Neuronal stem cell (in vitro differentiated cells): ENCODE measurements at regions not wholly inside any gene's neighbourhood (a gene's known extent, or its start where the extent isn't known, plus 50 kb on each side); places are given as distances from the start of the nearest gene placed in this dataset.

Source experiments
- DNase-seq: peaks from one replicate; pipeline ENCODE4 v3.0.0-alpha.2; 2013; ENCODE audit warnings: low spot score
- H2AFZ ChIP-seq: one replicate; pipeline ENCODE4 v1.6.1; 2013; ENCODE audit warnings: mild to moderate bottlenecking, low read length, inconsistent platforms
- H2AK5ac ChIP-seq: 2 replicates; pipeline ENCODE4 v1.6.1; 2013; ENCODE audit warnings: low read depth, mild to moderate bottlenecking, inconsistent platforms, low read length, moderate library complexity, mixed read lengths
- H2BK120ac ChIP-seq: 2 replicates; pipeline ENCODE4 v1.6.1; 2013; ENCODE audit warnings: low read depth, mild to moderate bottlenecking, inconsistent platforms, low read length, moderate library complexity, mixed read lengths
- H2BK12ac ChIP-seq: one replicate; pipeline ENCODE4 v1.6.1; 2013; ENCODE audit warnings: low read length, inconsistent platforms
- H2BK15ac ChIP-seq: 2 replicates; pipeline ENCODE4 v1.6.1; 2013; ENCODE audit warnings: mild to moderate bottlenecking, low read length, inconsistent platforms, mixed read lengths
- H2BK5ac ChIP-seq: one replicate; pipeline ENCODE4 v1.6.1; 2013; ENCODE audit warnings: inconsistent platforms, mild to moderate bottlenecking, low read length, moderate library complexity
- H3K14ac ChIP-seq: one replicate; pipeline ENCODE4 v1.6.1; 2013; ENCODE audit warnings: low read length, inconsistent platforms
- H3K18ac ChIP-seq: 2 replicates; pipeline ENCODE4 v1.6.1; 2013; ENCODE audit warnings: low read length, inconsistent platforms
- H3K23ac ChIP-seq: 2 replicates; pipeline ENCODE4 v1.6.1; 2013; ENCODE audit warnings: low read depth, mild to moderate bottlenecking, mixed read lengths, low read length, inconsistent platforms; ENCODE audit not compliant: poor library complexity
- H3K27ac ChIP-seq: replicated peaks from 3 replicates; pipeline ENCODE4 v1.5.1; 2013; ENCODE audit warnings: low read length, inconsistent platforms
- H3K27me3 ChIP-seq, 3 experiments: 2 replicates each; pipeline ENCODE4 v1.6.1; 2013; ENCODE audit warnings: low read length in 3 of 3, mild to moderate bottlenecking in 2 of 3, inconsistent platforms in 1 of 3, low read depth in 1 of 3, mixed read lengths in 1 of 3, moderate library complexity in 1 of 3; ENCODE audit not compliant: control insufficient read depth in 3 of 3, insufficient read depth in 3 of 3
- H3K36me3 ChIP-seq, 2 donors: replicated peaks in 1 of 2; 2 replicates each; pipeline ENCODE4 v1.6.1; 2013; ENCODE audit warnings: low read length in 2 of 2; ENCODE audit not compliant: control insufficient read depth in 2 of 2, insufficient read depth in 2 of 2
- H3K4ac ChIP-seq: 2 replicates; pipeline ENCODE4 v1.6.1; 2013; ENCODE audit warnings: inconsistent platforms, mild to moderate bottlenecking, low read length, moderate library complexity
- H3K4me1 ChIP-seq, 2 donors: 1 replicate in 1 of 2; 2 replicates in 1 of 2; pipeline ENCODE4 v1.6.1; 2013; ENCODE audit warnings: low read length in 2 of 2, low read depth in 1 of 2; ENCODE audit not compliant: control insufficient read depth in 2 of 2, insufficient read depth in 1 of 2
- H3K4me2 ChIP-seq: one replicate; pipeline ENCODE4 v1.6.1; 2013; ENCODE audit warnings: mild to moderate bottlenecking, low read length, inconsistent platforms; ENCODE audit not compliant: insufficient read depth, poor library complexity, severe bottlenecking
- H3K4me3 ChIP-seq, 2 donors: 2 replicates each; pipeline ENCODE4 v1.5.1; 2013; ENCODE audit warnings: low read length in 2 of 2, mild to moderate bottlenecking in 2 of 2, inconsistent platforms in 1 of 2, moderate library complexity in 1 of 2
- H3K79me1 ChIP-seq: one replicate; pipeline ENCODE4 v1.6.1; 2013; ENCODE audit warnings: low read depth, mild to moderate bottlenecking, inconsistent platforms, low read length, moderate library complexity
- H3K9ac ChIP-seq: one replicate; pipeline ENCODE4 v1.6.1; 2013; ENCODE audit warnings: mild to moderate bottlenecking, low read depth, low read length, inconsistent platforms; ENCODE audit not compliant: poor library complexity
- H3K9me3 ChIP-seq, 2 donors: replicated peaks in 1 of 2; 2 replicates each; pipeline versions ENCODE3 to v1.6.1; 2013; ENCODE audit warnings: low read length in 2 of 2, mild to moderate bottlenecking in 2 of 2, inconsistent platforms in 1 of 2, low read depth in 1 of 2, mixed read lengths in 1 of 2, moderate library complexity in 1 of 2; ENCODE audit not compliant: control insufficient read depth in 2 of 2, insufficient read depth in 1 of 2
- H4K8ac ChIP-seq: one replicate; pipeline ENCODE4 v1.6.1; 2013; ENCODE audit warnings: low read depth, mild to moderate bottlenecking, inconsistent platforms, low read length, moderate library complexity
- H4K91ac ChIP-seq: one replicate; pipeline ENCODE4 v1.6.1; 2013; ENCODE audit warnings: low read length, low read depth, mild to moderate bottlenecking, inconsistent platforms; ENCODE audit not compliant: poor library complexity
- WGBS, 2 donors: extraction: QIAGEN DNeasy Blood & Tissue Kit; methylation state at CpG; one replicate each; pipeline ENCODE4 v1.1.7; 2013; ENCODE audit warnings: missing lambda C conversion rate in 2 of 2, mixed read lengths in 1 of 2; ENCODE audit not compliant: insufficient read length in 2 of 2, insufficient replicate concordance in 1 of 2; ENCODE audit errors: extremely low coverage in 2 of 2; 5-methylcytosine and 5-hydroxymethylcytosine counted together

DNA sequence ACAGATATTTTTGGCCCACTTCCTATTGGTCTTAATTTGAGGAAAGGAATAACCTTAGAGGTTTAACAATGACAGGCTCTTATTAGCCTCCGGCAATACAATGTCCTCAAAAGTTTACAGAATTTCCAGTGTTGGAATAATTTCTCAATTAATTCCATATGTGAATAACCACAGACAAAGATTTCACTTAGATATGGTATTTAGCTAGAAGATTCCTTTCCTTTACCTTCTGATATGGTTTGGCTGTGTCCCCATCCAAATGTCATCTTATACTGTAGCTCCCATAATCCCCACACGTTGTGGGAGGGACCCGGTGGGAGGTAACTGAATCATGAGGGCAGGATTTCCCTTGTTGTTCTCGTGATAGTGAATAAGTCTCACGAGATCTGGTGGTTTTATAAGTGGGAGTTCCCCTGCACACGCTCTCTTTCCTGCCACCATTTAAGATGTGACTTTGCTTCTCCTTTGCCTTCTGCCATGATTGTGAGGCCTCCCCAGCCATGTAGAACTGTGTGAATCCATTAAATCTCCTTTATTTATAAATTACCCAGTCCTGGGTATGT is 54.9 kb upstream of the RGS7 start:
- H2AFZ ChIP-seq = no peak overlapping the region
- H4K8ac ChIP-seq = no peak overlapping the region
- no peak overlapping the region for H3K23ac ChIP-seq
- DNase-seq = no peak
- no peak overlapping the region for H2BK15ac ChIP-seq
- no peak overlapping the region for H4K91ac ChIP-seq
- H3K4me1 ChIP-seq = peaks cover 0 to 3% of the 10 kb centered on the region in 2 donors
- no CpG with 5 or more reads among the region's 6 CpGs for WGBS, 2 donors
- H2BK12ac ChIP-seq = no peak overlapping the region
- no peak overlapping the region for H3K18ac ChIP-seq
- H3K27me3 ChIP-seq = no peaks in the 10 kb centered on the region
- H3K9me3 ChIP-seq = no peaks in the 10 kb centered on the region
- no peaks in the 10 kb centered on the region for H3K36me3 ChIP-seq
- no peak overlapping the region for H2BK5ac ChIP-seq
- no peak overlapping the region for H2AK5ac ChIP-seq
- no peak overlapping the region for H3K27ac ChIP-seq
- H3K4me2 ChIP-seq = no peak overlapping the region
- H2BK120ac ChIP-seq = no peak overlapping the region
- no peaks in the 10 kb centered on the region for H3K79me1 ChIP-seq
- no peak overlapping the region for H3K4me3 ChIP-seq
- no peak overlapping the region for H3K9ac ChIP-seq
- H3K14ac ChIP-seq = no peak overlapping the region
- H3K4ac ChIP-seq = no peak overlapping the region

DNA sequence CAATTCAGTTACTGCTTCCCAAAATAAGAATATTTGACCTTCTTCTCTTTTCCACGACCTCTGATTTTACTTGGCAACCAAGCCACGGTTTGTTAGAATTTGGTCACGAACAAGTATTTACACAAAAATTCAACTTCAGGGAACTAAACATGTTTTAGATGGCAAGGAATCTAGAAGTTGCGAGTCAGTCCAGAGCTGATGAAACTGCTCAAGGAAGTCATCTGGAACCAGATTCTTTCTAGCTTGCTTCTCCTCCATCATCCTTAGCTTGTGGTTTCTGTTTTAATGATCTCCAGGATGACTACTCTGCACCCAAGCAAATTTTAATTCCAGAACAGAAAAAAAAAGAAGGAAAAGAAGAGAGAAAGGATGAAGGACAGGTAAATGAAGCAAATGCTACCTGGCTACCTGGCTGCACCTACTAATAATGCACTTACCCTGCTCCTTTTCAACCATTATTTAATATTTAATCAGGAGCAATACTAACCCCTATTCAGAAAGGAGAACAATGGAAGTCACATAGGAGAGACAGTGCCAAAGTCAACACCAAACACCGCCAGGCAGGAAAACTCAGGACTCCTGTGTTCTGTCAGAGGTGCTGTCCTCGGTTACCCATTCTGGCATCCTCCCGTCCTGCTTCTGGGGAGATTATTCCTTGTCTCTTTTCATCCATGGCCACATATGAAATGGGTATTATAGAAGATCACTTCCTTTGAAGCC is 54.2 kb upstream of the RGS7 start:
- no CpG with 5 or more reads among the region's 7 CpGs for WGBS, 2 donors
- H4K91ac ChIP-seq = no peak overlapping the region
- no peaks in the 10 kb centered on the region for H3K36me3 ChIP-seq
- H3K9me3 ChIP-seq = no peaks in the 10 kb centered on the region
- H2BK120ac ChIP-seq = no peak overlapping the region
- no peaks in the 10 kb centered on the region for H3K27me3 ChIP-seq
- H2AFZ ChIP-seq = no peak overlapping the region
- no peak for DNase-seq
- no peak overlapping the region for H2AK5ac ChIP-seq
- no peaks in the 10 kb centered on the region for H3K79me1 ChIP-seq
- H3K4me2 ChIP-seq = no peak overlapping the region
- H3K23ac ChIP-seq = no peak overlapping the region
- no peak overlapping the region for H3K4me3 ChIP-seq
- no peak overlapping the region for H3K4ac ChIP-seq
- H2BK12ac ChIP-seq = no peak overlapping the region
- H3K14ac ChIP-seq = no peak overlapping the region
- no peak overlapping the region for H3K27ac ChIP-seq
- no peak overlapping the region for H2BK5ac ChIP-seq
- no peak overlapping the region for H4K8ac ChIP-seq
- no peak overlapping the region for H3K9ac ChIP-seq
- no peak overlapping the region for H3K18ac ChIP-seq
- no peak overlapping the region for H2BK15ac ChIP-seq
- H3K4me1 ChIP-seq = peaks cover 0 to 3% of the 10 kb centered on the region in 2 donors

DNA sequence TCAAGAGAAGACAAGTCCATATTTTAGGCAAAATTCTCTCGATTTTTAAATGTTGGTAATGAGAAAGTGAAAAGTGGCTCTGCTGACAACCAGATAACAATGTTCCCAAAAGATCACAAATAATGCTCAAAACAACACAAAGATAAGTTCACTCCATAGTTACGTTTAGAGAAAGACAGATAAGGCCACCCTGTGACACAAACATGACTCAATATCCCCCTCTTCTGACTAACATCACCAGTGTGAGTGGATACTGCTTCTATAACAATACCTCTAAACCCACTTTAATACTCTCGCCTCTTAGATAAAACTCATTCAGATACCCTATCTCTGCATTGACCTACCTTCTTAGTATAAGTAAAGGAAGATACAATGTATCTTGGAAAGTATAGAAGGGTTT is 51.2 kb upstream of the RGS7 start:
- Histone ChIP-seq H3K9ac (no peak overlapping the region), H2AK5ac (no peak overlapping the region), H3K4me3 (no peak overlapping the region), H3K4me2 (no peak overlapping the region), H2BK120ac (no peak overlapping the region), H3K36me3 (no peaks in the 10 kb centered on the region), H3K4ac (no peak overlapping the region), H3K14ac (no peak overlapping the region), H3K27me3 (no peaks in the 10 kb centered on the region), H3K27ac (no peak overlapping the region), H3K9me3 (no peaks in the 10 kb centered on the region), H2AFZ (no peak overlapping the region), H2BK12ac (no peak overlapping the region), H2BK5ac (no peak overlapping the region), H2BK15ac (no peak overlapping the region), H4K91ac (no peak overlapping the region), H3K18ac (no peak overlapping the region), H3K79me1 (no peaks in the 10 kb centered on the region), H3K4me1 (no peaks in the 10 kb centered on the region), H4K8ac (no peak overlapping the region), H3K23ac (no peak overlapping the region)
- no CpG with 5 or more reads among the region's 3 CpGs for WGBS, 2 donors
- no peak for DNase-seq
